ENCODE measurements at regions not wholly inside any gene's neighbourhood (a gene's known extent, or its start where the extent isn't known, plus 50 kb on each side); places are given as distances from the start of the nearest gene placed in this dataset.

- TF ChIP-seq CTCF (conservative IDR thresholded peaks at IDR 0.05) (no peak), ZFX (IDR thresholded peaks at IDR 0.05) (no peak)
Observed at GRCh38 chr2:102880731-102881130, 118.9 kb downstream of the TMEM182 start.

All from C4-2B (cell line).